Activated T-cell treated with anti-CD3 and anti-CD28 coated beads for 24 hours (primary cell): ENCODE measurements at regions not wholly inside any gene's neighbourhood (a gene's known extent, or its start where the extent isn't known, plus 50 kb on each side); places are given as distances from the start of the nearest gene placed in this dataset.

Experiments used
- DNase-seq: peaks from one replicate; pipeline ENCODE4 v3.0.0-alpha.2; 2020; ENCODE audit warnings: low read depth

DNA sequence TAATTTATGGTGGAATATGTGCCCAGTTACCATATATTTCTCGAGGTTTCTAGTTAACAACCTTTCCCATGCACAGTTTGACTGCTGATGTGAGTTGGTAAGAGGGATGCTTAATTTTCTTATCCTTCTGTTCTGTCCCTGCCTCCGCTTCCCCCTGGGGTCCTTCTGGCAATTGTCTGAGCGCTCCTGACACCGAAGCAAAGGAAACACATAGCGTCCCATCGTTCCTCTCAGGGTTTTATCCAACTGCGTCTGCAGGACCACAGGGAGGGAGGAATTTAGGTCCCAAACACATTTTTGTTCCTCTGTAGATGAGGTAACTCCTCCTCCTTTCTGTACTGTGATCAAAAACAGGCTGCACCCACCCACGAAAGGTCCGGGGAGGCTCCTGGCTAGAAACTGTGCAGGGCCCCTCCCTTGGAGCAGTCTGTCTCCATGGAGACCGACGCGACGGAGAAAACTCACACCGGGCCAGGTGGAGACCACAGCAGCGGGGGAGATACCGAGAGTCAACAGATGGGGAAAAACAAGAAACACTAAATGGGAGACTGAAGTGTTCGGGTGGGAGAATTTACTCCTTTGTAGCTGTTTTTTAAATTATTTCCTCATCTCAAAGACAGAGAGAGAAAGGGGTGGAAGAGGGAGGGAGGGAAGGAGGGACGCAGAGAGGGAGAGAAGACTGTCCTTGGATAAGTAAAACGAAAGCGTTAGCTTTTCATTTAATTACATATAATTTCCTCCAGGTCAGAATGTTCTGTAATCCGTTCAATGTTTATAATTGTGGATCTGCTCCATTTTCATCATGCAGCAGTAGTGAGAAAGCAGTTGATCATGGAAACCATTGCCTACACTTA lies 191.8 kb upstream of the NBEA start:
- no peak for DNase-seq

- no peak for DNase-seq
These were observed 191.0 kb upstream of the NBEA start for GRCh38 chr13:34751044-34751443.

- DNase-seq: no peak
These were observed 190.6 kb upstream of the NBEA start for GRCh38 chr13:34751492-34751891.

GRCh38 chr13:34752283-34752960 lies 189.6 kb upstream of the NBEA start:
- no peak for DNase-seq

DNA sequence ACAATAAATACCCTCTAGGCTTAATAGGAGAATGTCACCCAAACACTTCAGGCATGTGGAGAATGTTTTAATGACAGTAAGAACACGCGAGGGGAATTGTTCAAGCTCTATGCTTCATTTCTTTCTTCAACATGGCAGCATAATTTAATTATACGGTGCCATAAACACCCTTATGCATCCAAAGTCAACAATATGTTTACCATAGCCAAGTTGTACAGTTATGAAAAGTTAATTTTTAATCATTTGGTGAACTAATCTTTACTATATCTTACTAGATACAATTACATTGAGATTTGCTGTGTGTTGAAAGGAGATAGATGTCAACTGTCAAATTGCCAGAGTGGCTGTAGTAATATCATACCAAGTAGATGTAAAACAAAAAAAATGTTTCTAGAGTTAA lies 185.9 kb upstream of the NBEA start:
- DNase-seq: no peak

DNA sequence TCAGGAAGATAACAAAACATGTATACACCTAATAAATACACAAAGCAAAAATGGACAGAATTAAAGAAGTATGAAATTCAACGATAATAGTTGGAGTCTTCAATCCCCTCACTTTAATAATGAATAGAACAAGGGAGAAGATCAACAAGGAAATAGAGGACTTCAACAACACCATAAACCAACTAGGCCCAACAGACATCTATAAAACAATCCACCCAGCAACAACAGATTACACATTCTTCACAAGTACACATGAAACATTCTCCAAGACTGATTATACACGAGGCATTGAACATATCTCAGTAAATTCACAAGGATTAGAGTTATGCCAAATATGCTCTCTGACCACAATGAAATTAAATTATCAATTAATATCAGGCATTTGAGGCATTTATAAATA lies 185.5 kb upstream of the NBEA start:
- no peak for DNase-seq

- no peak for DNase-seq
These were observed 184.6 kb upstream of the NBEA start for GRCh38 chr13:34757441-34757840.

DNA sequence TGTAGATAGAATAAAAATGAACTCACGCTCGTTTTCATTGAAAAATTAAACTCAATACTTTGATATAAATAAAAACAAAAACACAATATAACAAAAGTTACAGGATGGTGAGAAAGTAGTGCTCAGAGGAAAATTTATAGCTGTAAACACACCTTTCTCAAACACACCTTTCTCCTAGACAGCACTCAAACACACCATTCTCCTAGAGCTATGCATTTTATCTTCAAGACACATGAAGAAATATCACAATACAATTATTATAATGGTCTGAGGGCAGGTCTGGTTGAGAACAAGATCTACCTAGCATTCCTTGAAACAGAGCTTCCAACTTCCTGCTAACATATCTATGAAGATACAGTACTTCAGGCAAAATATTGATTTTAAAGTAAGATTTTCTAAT lies 183.4 kb upstream of the NBEA start:
- DNase-seq: no peak

DNA sequence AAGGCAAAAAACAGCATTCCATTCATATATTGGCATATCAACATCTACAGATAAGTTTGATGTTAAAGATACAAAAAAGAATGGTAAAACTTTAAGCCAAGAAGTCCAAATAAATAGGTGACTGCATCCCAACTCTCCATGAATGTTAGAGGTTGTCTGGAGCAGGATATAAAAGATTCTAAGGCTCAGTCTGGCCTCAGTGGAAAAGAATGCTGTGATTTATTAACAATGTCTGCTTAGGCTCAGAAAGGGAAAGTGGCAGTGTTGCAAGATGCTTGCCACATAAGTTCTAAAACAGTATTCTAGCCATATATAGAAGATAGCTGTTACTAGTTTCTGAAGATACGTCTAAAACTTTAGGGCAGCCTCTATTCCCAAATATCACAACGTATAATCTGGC lies 179.8 kb upstream of the NBEA start:
- DNase-seq: no peak

DNA sequence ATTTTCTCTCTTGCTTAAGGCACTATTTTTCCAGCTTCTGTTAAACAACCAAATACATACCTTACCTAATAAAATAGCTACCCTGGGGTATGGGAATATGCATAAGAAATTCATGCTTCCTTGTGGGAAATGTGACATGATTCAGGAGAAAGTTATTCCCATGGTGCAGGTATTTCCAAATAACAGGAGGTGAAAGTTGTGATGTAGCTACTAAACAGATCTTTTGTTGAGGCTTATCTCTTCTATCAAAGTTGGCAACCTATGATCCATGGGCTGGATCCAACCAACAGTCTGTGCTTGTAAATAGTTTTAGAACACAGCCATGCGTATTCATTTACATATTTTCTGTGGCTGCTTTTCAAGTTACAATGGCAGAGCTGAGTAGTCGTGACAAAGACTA lies 177.8 kb upstream of the NBEA start:
- DNase-seq: no peak

DNA sequence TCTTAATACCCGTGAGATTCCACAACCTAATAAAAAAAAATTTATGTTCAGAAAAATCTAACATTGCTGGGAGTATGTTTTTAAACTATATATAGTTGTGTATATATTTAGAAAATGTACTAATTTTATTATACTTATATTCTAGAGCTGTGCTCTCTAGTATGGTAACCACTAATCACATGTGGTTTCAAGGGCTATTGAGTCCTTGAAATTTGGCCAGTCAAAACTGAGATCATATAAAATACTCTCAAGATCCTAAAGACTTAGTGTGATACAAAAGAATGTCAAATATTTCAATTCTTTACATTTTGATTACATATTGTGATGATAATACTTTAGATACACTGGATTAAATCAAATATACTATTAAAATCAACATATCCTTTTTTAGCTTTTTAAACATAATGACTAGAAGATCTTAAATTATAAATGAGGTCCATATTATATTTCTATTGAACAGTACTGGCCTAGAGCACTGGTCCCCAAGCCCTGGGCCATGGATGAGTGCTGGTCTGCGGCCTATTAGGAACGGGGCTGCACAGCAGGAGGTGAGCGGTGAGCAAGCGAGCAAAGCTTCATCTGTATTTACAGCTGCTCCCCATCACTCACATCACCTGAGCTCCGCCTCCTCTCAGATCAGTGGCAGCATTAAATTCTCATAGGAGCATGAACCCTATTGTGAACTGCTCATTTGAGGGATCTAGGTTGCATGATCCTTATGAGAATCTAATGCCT lies 176.5 kb upstream of the NBEA start:
- DNase-seq: no peak

- DNase-seq: no peak
These were observed 174.3 kb upstream of the NBEA start for GRCh38 chr13:34767778-34768177.

GRCh38 chr13:34772206-34772605 lies 169.9 kb upstream of the NBEA start:
- DNase-seq: no peak

GRCh38 chr13:34772881-34773280 lies 169.2 kb upstream of the NBEA start:
- DNase-seq: no peak

DNA sequence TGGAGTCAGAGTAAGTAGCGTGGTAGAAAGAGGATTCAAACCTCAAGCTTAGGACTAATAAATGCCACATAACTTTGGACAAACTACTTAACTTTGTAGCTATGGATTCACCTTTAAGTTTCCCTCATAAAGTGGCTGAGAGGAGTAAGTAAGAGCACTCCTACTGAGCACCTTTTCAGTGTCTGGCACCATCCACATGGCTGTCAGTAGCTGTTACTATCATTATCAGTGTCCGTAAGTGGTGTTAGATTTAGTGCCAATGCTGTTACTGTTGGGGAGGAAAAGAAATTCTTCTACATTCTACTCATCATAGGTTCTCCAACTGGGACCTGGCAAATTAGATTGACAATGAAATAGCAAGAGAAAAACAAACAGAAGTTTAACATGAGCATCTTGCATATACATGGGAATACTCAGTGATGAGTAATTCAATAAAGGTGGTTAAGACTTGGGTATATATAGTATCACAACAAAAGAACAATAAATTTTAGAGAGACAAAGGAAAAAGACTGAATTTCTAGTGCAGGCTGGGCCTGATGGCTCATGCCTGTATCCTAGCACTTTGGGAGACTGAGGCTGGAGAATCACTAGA lies 165.6 kb upstream of the NBEA start:
- no peak for DNase-seq

DNA sequence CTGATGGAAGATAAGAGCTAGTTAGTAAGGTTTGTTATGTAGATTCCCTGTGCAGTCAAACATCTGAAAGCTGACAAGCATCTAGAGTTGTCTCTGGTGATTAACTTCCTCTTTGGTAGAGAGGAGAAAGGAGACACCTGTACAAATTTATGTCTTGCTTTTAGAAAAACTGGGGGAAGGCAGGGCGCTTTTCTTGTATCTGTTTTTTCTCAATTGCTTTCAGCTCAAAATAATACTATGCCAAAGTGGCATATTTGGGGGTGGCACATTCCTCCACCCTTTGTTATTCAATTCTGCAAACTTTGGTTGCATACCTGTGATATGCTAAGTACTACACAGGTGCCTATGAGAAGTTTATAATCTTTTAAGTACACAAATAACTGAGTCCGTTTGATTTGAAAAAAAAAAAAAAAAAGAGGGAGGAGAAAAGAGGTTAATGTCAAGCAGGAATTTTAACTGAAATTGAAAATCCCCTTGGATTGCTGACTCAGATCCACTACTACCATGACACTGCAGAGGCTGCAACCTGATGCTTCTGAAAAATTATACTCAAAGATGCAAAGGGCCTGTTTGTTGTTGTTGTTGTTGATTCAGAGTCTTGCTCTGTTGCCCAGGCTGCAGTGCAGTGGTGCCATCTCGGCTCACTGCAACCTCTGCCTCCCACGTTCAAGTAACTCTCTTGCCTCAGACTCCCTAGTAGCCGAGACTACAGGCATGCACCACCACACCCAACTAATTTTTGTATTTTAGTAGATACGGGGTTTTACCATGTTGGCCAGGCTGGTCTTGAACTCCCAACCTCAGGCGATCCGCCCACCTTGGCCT lies 164.8 kb upstream of the NBEA start:
- no peak for DNase-seq

- DNase-seq: no peak
These were observed 164.2 kb upstream of the NBEA start for GRCh38 chr13:34777914-34778303.

DNA sequence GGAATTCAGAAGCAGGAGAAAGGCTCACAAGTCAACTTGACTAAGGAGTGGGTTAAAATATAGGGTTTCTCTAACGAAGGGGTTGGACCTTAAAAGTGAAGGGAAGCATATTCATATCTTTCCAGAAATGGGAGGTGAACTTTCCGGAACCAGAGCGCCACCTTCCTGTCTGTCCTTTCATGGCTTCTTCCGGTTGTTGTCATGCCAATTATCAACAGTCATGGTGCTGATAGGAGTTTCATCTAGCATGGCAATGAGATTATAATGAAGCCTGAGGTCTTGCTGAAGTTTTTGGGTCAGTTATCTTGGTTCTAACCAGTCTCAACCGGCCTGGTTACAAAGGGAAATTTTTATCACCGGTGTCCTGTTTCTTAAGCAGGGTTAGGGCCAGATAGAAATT lies 162.9 kb upstream of the NBEA start:
- DNase-seq: no peak

DNA sequence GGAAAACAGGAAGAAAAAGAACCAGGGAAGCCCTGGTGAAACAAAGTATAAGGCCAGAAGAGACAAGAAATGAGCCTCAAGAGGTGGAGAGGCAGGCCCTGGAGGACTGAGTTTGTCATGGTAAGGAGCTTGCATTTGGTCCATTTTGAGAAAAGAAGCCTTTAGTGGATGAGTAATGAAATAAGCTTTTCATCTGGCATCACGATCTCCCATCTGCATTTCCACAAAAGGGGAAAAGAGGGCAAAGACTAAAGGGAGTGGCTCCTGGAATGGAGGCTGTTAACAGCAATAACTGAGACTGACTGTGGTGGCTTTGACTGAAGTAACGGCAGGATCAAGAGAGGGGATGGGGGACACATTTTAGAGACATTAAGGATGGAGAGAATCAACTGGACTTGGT lies 148.8 kb upstream of the NBEA start:
- DNase-seq: no peak

DNA sequence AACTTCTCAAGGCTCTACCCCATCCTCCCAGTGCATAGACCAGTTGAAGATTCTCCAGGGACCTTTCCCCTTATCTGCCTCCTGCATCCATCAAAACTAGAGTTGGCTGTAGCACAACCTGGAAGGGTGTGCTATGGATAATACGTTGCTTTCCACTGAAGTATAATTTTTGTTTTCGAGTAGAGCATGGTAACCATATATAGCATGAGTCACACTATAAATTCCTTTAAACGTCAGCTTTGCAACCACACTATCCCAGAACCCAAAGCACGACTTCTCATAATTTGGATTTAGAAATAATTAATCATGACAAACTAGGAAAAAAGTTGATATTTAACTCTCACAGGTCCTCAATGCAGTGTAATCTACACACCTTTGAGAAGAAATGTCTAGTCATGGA lies 138.3 kb upstream of the NBEA start:
- no peak for DNase-seq

DNA sequence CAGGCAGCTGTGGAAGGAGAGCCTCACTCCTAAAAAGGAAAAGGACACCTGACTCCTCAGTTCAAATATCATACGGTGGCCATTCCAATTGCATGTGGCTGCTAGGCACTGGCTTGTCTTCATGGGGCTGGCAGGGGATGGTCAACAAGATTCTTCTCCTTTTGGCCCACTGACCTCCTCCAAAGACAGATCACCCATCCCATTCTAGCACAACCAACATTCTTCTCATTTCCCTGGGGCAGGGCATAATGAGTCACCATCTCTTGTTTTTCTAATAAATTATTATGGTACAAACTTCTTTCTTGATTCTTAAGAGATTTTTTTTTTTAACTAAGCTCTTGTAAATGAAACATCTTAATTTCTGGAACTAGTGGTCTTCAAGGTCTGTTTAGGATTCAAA lies 136.7 kb upstream of the NBEA start:
- no peak for DNase-seq

- no peak for DNase-seq
These were observed 133.4 kb upstream of the NBEA start for GRCh38 chr13:34808649-34809048.
